Suprapubic skin (tissue), 4 donors: ENCODE measurements at regions not wholly inside any gene's neighbourhood (a gene's known extent, or its start where the extent isn't known, plus 50 kb on each side); places are given as distances from the start of the nearest gene placed in this dataset.

Experiments
- DNase-seq, 2 donors: peaks; one replicate each; pipeline ENCODE4 v3.0.0-alpha.2; 2019; ENCODE audit warnings: low spot score in 2 of 2
- H3K27ac ChIP-seq: fragments of 200-600 bp; sonication (generic); one replicate; pipeline ENCODE4 v1.5.1; 2019
- H3K27me3 ChIP-seq: fragments of 200-600 bp; sonication (generic); one replicate; pipeline ENCODE4 v1.5.1; 2019
- H3K36me3 ChIP-seq: fragments of 200-600 bp; sonication (generic); one replicate; pipeline ENCODE4 v1.5.1; 2019
- H3K4me1 ChIP-seq: fragments of 200-600 bp; sonication (generic); one replicate; pipeline ENCODE4 v1.5.1; 2019
- H3K4me3 ChIP-seq: fragments of 200-600 bp; sonication (generic); one replicate; pipeline ENCODE4 v1.5.1; 2019; ENCODE audit warnings: mild to moderate bottlenecking
- H3K9me3 ChIP-seq: fragments of 200-600 bp; sonication (generic); one replicate; pipeline ENCODE4 v1.5.1; 2019
- CTCF ChIP-seq, 2 donors: fragments of 200-600 bp in 1 of 2; fragments of 450-650 bp in 1 of 2; sonication (generic) in 1 of 2; IDR thresholded peaks; one replicate each; pipeline ENCODE4 v1.5.1; 2016 to 2019; ENCODE audit warnings: antibody characterized with exemption in 2 of 2, mild to moderate bottlenecking in 1 of 2, moderate library complexity in 1 of 2
- EP300 ChIP-seq: sonication (generic); formaldehyde crosslinking; IDR thresholded peaks from one replicate; pipeline ENCODE4 v1.6.1; 2017; ENCODE audit warnings: antibody characterized with exemption
- POLR2A ChIP-seq, 2 donors: fragments of 450-650 bp; IDR thresholded peaks; one replicate each; pipeline ENCODE4 v1.6.1; 2017; ENCODE audit warnings: antibody characterized with exemption in 2 of 2, mild to moderate bottlenecking in 2 of 2, moderate library complexity in 2 of 2
- POLR2AphosphoS5 ChIP-seq, 3 donors: sonication (generic); formaldehyde crosslinking; IDR thresholded peaks; one replicate each; pipeline ENCODE4 v1.6.1; 2017; ENCODE audit warnings: antibody characterized with exemption in 3 of 3
- WGBS: methylation state at CpG from one replicate; pipeline ENCODE4 v1.1.5; 2018; 5-methylcytosine and 5-hydroxymethylcytosine counted together

GRCh38 chr4:79695848-79696247 lies 287.8 kb upstream of the GK2 start:
- TF ChIP-seq POLR2AphosphoS5 (IDR thresholded peaks at IDR 0.05) = no peak
- no peak for TF ChIP-seq CTCF (IDR thresholded peaks at IDR 0.05)
- TF ChIP-seq EP300 = no peak
- Histone ChIP-seq H3K9me3 (no peaks in the 10 kb centered on the region), H3K27me3 (no peaks in the 10 kb centered on the region), H3K4me1 (no peaks in the 10 kb centered on the region), H3K4me3 (no peak overlapping the region), H3K27ac (no peak overlapping the region), H3K36me3 (no peaks in the 10 kb centered on the region)
- 86% methylated on average over 3 of the region's 3 CpGs for WGBS
- DNase-seq = no peak

GRCh38 chr4:79689740-79690139 lies 281.7 kb upstream of the GK2 start:
- no peak overlapping the region for H3K4me3 ChIP-seq
- TF ChIP-seq CTCF (IDR thresholded peaks at IDR 0.05) (no peak), POLR2A (IDR thresholded peaks at IDR 0.05) (no peak), POLR2AphosphoS5 (IDR thresholded peaks at IDR 0.05) (no peak), EP300 (no peak)
- H3K27ac ChIP-seq = no peak overlapping the region
- no peaks in the 10 kb centered on the region for H3K9me3 ChIP-seq
- no peaks in the 10 kb centered on the region for H3K4me1 ChIP-seq
- DNase-seq = no peak
- no peaks in the 10 kb centered on the region for H3K27me3 ChIP-seq
- H3K36me3 ChIP-seq = no peaks in the 10 kb centered on the region
- 89% methylated on average over 3 of the region's 3 CpGs for WGBS

- Histone ChIP-seq H3K36me3 (no peaks in the 10 kb centered on the region), H3K4me3 (no peak overlapping the region), H3K27ac (no peak overlapping the region), H3K9me3 (no peaks in the 10 kb centered on the region), H3K27me3 (no peaks in the 10 kb centered on the region), H3K4me1 (no peaks in the 10 kb centered on the region)
- DNase-seq = no peak
- TF ChIP-seq CTCF (IDR thresholded peaks at IDR 0.05) (no peak), POLR2AphosphoS5 (IDR thresholded peaks at IDR 0.05) (no peak), EP300 (no peak), POLR2A (IDR thresholded peaks at IDR 0.05) (no peak)
These were observed 280.7 kb upstream of the GK2 start for GRCh38 chr4:79688691-79689090.

- no peak for DNase-seq
- 85% methylated on average over 2 of the region's 2 CpGs for WGBS
- Histone ChIP-seq H3K27ac (no peak overlapping the region), H3K9me3 (no peaks in the 10 kb centered on the region), H3K4me3 (no peak overlapping the region), H3K27me3 (no peaks in the 10 kb centered on the region), H3K4me1 (peaks cover 3% of the 10 kb centered on the region), H3K36me3 (no peaks in the 10 kb centered on the region)
- TF ChIP-seq CTCF (IDR thresholded peaks at IDR 0.05) (no peak), POLR2A (IDR thresholded peaks at IDR 0.05) (no peak), POLR2AphosphoS5 (IDR thresholded peaks at IDR 0.05) (no peak), EP300 (no peak)
These were observed 279.0 kb upstream of the GK2 start for GRCh38 chr4:79687006-79687405.

GRCh38 chr4:79685542-79685941 lies 277.5 kb upstream of the GK2 start:
- Histone ChIP-seq H3K4me1 (peaks cover 3% of the 10 kb centered on the region), H3K27me3 (no peaks in the 10 kb centered on the region), H3K27ac (no peak overlapping the region), H3K9me3 (no peaks in the 10 kb centered on the region), H3K4me3 (no peak overlapping the region), H3K36me3 (no peaks in the 10 kb centered on the region)
- DNase-seq = no peak
- TF ChIP-seq POLR2A (IDR thresholded peaks at IDR 0.05) (no peak), CTCF (IDR thresholded peaks at IDR 0.05) (no peak), POLR2AphosphoS5 (IDR thresholded peaks at IDR 0.05) (no peak), EP300 (no peak)
- WGBS = 92% methylated on average over 2 of the region's 2 CpGs
